HG03159 (cell line): ENCODE measurements at regions not wholly inside any gene's neighbourhood (a gene's known extent, or its start where the extent isn't known, plus 50 kb on each side); places are given as distances from the start of the nearest gene placed in this dataset.
"Not testable (repeated sequence)": the region's sequence is repeated elsewhere in the genome, so short reads cannot be mapped to it uniquely, and the experiment has no call there.

Experiments
- ATAC-seq: cut with Tn5 transposase; IDR thresholded peaks from one replicate; pipeline ENCODE4 v1.9.1; 2021; ENCODE audit warnings: mild to moderate bottlenecking, moderate library complexity; ENCODE audit not compliant: unreplicated experiment

- ATAC-seq, result no peak
Observed at GRCh38 chr12:107366322-107366721, 273.0 kb upstream of the CRY1 start.

GRCh38 chr12:107368586-107368985, 275.2 kb upstream of the CRY1 start:
- no peak for ATAC-seq

- ATAC-seq, result no peak
Observed at GRCh38 chr12:107369006-107369405, 275.7 kb upstream of the CRY1 start.

DNA sequence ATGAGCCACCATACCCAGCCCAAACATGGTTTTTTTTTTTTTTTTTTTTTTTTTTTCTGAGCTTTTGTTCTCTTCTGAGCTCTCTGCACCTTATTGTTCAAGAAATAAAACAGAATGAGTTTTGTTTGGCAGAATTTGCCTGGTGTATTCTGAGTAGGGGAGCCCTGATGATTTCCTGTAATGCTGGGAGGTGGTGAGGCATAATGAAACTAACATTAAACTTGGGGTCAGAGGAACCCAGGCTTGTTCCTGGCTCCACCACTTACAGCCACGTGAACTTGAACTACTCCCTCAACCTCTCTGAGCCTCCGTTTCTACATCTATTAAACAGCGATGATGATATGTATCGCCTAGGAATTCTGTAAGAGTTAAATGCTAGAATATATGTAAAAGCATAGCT, 276.3 kb upstream of the CRY1 start:
- no peak for ATAC-seq

- no peak for ATAC-seq
Observed at GRCh38 chr12:107372229-107372658, 278.9 kb upstream of the CRY1 start.

- no peak for ATAC-seq
Observed at GRCh38 chr12:107373238-107373809, 280.0 kb upstream of the CRY1 start.

- no peak for ATAC-seq
Observed at GRCh38 chr12:107374161-107374840, 281.0 kb upstream of the CRY1 start.

DNA sequence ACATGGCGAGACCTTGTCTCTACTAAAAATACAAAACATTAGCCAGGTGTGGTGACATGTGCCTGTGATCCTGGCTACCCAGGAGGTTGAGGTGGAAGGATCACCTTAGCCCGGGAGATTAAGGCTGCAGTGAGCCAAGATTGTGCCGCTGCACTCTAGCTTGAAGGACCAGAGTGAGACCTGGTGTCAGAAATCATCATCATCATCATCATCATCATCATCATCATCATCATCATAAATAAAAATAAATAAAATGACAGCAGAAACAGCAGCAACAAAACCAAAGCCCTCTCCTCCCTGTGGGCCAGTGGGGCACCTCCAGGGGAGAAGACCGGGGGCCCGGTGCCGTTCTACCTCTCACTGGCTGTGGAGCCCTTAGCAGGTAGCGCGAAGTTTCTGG, 281.9 kb upstream of the CRY1 start:
- ATAC-seq, result no peak

GRCh38 chr12:107377596-107378385, 284.4 kb upstream of the CRY1 start:
- ATAC-seq, result no peak

- no peak for ATAC-seq
Observed at GRCh38 chr12:107378609-107379008, 285.3 kb upstream of the CRY1 start.

- ATAC-seq, result not testable (repeated sequence)
Observed at GRCh38 chr12:107379142-107379851, 285.9 kb upstream of the CRY1 start.

DNA sequence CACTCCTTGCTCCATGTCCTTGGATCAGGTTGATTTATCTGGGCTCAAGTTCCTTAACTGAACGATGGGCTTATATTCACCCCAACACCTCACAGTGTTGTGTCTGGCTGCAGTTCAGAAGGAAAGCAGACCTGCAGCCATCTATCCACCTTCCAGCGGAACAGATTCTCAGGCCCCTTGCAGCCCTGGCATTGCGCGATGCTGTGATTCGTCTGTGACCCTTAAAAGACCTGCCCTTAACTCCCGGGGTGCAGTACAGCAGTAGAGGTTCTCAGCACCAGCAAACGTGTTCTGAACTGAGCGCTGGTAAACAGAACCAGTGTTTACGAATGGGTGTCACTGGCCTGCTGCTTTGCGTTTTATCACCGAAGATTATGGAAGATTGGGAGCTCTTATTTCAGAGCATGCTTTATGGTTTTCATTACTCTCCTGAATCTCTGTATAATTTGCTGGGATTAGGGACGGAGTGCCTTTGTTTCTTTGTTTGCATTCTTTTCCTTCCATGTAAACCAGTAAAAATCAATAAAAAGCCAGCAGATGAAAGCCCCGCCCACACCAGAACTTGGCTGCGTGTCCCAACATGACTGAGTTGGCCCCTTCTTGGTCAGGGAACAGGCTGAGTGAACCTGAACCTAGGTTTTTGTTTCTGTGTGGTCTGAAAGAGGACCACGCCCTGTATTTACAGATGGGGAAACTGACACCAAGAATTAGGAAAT, 286.7 kb upstream of the CRY1 start:
- ATAC-seq, result no peak

DNA sequence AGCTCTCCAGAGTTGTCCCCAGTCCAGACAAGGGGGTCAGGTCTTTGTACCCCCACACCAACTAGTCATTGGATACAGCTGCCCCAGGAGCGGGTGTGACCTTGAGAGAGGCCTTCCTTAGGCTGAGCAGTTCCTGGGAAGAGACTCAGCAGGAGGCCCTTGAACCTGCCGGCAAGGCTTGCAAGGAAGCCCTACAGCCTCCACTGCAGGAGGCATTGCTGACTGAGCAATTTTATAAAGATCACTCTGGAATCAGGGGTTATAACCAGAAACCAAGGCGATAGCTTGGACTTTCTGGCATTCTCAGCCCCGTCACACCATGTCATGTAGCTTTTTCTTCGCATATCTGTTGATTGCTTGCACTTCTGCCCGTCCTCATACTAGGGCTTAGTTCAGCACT, 291.3 kb upstream of the CRY1 start:
- ATAC-seq, result no peak

DNA sequence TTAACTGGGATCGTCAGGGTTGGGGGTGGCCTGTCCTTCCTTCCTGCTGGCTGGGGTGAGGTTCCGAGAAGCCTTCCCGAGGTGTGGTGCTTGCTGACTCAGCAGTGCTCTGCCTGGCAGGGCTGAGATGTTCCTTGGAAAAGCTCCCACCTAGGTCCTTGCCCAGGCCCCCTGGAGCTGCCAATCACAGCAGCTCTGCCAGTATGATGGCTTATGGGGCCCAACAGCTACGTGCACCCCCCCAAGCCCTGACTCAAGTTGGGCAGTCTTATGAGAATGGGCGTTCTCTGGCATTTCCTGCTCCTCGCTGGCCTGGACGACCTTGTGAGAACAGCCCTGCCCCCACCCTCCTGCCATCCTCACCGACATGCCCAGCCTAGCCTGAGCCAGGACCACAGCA, 292.2 kb upstream of the CRY1 start:
- no peak for ATAC-seq

DNA sequence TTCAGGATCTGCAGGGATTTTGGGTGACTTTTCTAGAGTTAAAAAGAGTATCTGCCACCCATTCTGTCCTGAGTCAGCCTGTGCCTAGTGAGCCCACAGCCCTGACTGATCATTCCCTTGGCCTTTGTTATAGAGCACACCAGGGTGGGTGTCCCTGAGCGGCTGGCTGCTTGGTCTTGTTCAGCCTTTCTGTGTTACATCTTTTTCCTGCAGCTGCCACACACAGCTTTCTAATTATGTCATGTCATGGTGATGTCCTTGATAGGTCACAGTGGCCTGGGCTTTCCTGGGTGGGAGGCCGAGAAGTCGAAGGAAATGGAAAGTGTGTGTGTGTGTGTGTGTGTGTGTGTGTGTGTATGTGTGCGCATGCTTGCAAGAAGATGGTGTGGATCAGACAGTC, 293.2 kb upstream of the CRY1 start:
- ATAC-seq, result no peak

GRCh38 chr12:107388263-107388662, 294.9 kb upstream of the CRY1 start:
- no peak for ATAC-seq

- no peak for ATAC-seq
Observed at GRCh38 chr12:107390414-107390813, 295.2 kb upstream of the PWP1 start.

GRCh38 chr12:107393043-107393717, 292.4 kb upstream of the PWP1 start:
- no peak for ATAC-seq

- no peak for ATAC-seq
Observed at GRCh38 chr12:107394693-107395092, 290.9 kb upstream of the PWP1 start.

DNA sequence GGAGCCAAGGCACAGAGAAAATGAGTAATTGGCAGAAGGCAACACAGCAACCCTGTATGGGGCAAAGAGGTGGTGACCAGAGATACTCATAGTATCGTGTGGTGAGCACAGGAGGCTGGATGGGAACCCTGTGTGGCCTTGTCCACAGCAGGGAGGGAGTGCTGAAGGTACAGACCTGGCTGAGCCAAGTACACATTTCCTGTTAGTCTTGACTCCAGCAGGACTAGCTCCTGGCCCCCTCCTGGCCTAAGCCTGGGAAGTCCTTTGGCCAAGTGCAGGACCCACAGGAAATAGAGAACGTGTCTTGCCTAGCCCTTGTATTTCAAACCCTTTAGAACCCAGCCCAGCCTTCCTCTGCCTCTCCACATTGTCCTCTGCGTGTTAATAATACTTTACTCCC, 289.8 kb upstream of the PWP1 start:
- ATAC-seq, result no peak
